ENCODE measurements at regions not wholly inside any gene's neighbourhood (a gene's known extent, or its start where the extent isn't known, plus 50 kb on each side); places are given as distances from the start of the nearest gene placed in this dataset.

DNA sequence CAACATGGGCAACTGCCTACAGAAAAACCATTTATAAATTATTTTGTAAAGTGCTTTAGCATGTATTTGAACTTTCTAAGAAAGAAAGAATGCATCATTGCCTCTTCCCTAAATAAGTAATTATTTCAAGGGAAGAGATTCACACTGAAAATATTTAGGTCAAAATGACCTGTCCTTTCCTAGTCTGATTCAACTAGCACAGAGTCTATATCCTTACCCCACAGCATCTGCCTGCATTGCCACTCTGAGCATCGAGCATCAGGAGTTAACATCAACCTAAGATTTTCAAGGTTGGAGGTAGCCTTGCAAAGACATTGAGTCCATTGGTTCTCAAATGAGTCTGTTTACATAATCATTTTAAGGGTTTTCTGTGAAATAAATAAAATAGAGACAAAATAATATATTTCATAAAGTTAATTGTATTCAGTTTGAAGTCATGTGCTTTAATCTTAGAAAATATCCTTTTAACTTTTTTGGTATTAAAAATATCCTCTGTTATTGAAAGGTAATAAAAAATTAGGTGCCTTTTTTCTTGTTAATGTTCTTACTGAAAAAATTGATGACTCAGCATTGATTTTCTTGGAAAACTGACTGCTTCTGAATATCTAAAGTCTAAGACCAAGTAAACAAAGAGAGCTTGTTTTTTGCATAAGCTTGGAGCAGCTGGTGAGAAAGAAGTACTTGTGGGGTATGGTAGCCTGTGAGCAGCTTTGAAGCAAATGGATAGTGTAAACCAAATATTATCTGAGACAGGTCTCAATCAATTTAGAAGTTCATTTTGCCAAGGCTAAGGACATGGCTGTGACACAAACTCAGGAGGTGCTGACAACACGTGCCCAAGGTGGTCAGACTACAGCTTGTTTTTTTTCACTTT is 269.0 kb upstream of the CLEC14A start:
- intact Hi-C loops (cut with micrococcal nuclease): no loop called here

- intact Hi-C loops (cut with micrococcal nuclease): no loop called here
Measured at GRCh38 chr14:38522724-38523123, 266.8 kb upstream of the CLEC14A start.

DNA sequence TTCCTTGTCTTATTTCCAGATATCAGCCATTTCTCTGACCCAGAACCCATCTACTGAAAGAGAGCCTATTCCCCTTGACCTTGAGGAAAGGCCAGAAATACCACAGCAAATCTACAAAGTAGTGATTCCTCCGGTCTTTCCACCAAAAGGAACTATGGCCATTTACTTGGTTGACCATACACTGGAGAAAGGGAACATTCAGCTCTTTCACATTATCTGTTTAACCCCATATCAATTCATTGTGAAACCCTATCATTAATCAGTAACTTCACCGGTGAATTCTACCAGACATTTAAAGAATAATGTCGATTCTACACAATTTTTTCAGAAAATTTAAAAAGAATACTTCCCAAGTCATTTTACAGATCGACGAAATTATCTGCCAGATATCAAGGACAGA is 265.7 kb upstream of the CLEC14A start:
- intact Hi-C loops (cut with micrococcal nuclease): no loop called here

- intact Hi-C loops (cut with micrococcal nuclease): no loop called here
Measured at GRCh38 chr14:38517426-38517825, 261.5 kb upstream of the CLEC14A start.

- intact Hi-C loops (cut with micrococcal nuclease): no loop called here
Measured at GRCh38 chr14:38512236-38512635, 256.3 kb upstream of the CLEC14A start.

DNA sequence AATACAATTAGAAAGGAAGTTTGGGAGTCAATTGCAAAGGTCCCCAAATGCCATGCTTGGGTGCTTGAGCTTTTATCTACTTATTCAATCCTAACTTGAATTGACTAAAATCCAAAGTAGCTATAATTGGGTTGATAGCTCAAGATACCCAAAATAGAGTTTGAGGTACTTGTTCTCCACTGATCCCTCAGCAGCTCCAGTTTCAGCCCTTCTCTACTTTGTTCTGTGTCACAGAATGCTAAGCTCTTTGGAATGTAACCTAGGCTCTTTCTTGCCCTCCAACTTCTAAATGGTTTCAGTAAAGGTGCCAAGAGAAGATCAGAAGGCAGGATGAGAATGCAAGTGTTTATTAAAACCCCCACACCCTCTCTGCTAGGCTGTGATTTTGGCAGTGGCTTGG is 251.4 kb upstream of the CLEC14A start:
- intact Hi-C loops (cut with micrococcal nuclease): no loop called here

DNA sequence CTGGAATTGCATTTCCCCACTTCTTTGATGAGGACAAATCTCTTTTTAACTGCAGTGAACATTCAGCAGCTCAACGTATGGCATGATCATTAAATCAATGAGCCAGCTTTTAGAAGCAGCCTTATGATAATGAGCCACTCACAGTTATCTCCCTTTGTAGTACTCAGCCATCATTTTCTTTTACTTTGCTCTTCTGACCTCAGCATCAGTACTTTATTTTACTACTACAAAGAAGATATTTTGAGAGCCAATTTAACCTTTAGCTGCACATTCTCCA is 250.0 kb upstream of the CLEC14A start:
- intact Hi-C loops (cut with micrococcal nuclease): no loop called here

DNA sequence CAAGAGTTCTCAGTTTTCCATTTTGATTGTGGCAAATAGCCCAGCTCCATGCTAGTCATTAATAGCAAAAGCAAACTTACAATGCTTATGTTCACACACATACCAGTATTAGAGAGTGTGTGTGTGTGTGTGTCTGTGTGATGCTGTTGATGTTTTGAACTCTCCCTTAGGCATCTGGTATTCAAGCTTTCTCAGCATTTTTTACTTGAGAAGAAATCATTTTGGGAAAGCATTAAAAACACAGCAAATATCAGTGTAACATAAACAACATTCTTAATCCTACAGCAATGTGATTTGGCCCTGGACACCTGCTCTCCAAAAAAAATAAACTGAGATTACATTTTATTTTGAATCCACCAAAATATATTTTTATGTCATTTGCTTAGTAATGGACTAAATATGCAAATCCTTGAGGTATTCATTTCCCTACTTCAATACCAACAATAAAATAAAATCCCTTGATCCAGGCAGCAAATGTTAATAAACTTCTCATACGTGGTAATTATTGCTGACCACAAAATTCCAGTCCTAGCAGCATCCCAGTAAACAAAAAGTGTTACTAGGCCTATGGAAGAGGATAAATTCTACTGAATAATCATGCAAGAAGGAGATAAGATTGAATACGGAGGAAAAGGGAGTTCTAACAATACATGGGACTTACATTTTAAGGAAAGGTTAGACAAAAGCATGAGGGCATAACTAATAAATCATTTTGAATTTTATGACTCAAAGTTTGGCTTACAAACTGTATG is 249.5 kb upstream of the CLEC14A start:
- intact Hi-C loops (cut with micrococcal nuclease): no loop called here

DNA sequence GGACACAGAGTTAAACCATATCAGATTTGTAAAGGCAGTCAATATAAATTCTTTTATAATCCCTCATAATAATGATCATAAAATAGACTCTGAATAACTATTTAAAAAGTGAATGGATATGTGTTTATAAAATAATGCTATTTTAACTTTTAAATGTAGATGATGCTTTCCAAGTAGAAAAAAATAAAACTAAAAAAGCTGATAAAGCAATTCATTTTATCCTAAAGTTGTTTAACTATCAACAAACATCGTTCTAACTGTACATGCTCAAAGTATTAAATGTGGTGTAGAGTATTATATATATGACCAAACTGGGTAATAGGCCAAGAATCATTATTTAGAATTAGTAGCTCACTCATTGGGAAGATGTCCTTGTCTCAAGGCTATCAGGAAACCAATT is 248.3 kb upstream of the CLEC14A start:
- intact Hi-C loops (cut with micrococcal nuclease): no loop called here

- intact Hi-C loops (cut with micrococcal nuclease): no loop called here
Measured at GRCh38 chr14:38502239-38502638, 246.3 kb upstream of the CLEC14A start.

DNA sequence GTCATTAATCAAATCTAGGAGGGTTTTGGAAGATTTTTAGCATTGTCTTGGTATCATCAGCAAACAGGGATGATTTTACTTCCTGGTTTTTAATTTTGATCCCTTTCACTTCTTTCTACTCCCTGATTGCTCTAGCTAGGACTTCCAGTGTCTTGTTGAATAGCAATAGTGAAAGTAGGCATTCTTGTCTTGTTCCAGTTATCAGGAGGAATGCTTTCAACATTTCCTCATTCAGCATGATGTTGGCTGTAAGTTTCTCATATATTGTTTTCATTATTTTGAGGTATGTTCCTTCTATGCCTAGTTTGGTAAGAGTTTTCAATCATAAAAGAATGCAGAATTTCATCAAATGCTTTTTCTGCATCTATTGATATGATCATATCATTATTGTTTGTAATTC is 244.2 kb upstream of the CLEC14A start:
- intact Hi-C loops (cut with micrococcal nuclease): no loop called here

DNA sequence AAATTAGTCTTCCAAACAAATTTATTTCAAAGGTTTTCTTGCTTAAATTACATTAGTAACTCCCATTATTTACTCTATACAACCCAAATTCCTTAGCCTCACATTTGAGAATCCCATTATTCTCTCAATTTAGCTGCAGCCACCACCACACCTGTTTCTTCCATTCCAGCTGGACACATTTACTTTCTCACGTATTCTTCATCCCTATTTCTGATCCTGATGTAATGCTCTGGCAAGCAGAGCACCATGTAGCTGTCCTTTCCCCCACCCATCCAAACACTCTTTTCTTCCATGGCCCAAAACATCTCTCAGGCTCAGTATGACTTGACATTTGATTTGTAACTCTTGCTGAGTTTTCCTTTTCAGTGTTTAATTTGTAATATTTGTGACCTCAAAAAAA is 240.2 kb upstream of the CLEC14A start:
- intact Hi-C loops (cut with micrococcal nuclease): no loop called here

DNA sequence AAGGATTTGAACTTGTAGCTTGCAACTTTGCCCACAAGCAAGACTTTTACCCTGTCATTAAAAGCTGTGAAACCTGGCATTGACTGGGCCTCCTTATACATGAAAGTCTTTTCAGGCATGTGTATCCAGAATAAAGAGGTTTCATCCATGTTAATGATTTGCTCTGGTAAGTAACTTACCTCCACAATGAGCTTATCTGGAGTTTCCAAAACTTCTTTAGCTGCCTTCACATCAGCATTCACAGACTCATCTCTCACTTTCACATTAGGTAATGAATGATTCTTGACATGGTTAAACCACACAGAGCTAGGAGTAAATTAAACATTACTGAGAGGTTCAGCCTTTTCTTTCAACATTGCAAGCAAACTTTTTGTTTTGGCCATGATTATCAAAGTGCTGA is 234.4 kb upstream of the CLEC14A start:
- intact Hi-C loops (cut with micrococcal nuclease): no loop called here

DNA sequence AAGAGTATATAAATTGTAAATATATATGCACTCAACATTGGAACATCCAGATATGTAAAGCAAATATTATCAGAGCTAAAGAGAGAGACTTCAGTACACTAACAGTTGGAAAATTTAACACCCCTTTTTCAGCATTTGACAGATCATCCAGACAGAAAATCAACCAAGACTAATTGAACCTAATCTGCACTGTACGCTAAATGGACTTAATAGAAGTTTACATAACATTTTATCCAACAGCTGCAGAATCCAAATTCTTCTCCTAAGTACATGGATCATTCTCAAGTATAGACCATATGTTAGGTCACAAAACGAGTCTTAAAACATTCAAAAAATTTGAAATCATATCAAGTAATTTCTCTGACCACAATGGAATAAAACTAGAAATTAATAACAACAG is 229.1 kb upstream of the CLEC14A start:
- intact Hi-C loops (cut with micrococcal nuclease): no loop called here

DNA sequence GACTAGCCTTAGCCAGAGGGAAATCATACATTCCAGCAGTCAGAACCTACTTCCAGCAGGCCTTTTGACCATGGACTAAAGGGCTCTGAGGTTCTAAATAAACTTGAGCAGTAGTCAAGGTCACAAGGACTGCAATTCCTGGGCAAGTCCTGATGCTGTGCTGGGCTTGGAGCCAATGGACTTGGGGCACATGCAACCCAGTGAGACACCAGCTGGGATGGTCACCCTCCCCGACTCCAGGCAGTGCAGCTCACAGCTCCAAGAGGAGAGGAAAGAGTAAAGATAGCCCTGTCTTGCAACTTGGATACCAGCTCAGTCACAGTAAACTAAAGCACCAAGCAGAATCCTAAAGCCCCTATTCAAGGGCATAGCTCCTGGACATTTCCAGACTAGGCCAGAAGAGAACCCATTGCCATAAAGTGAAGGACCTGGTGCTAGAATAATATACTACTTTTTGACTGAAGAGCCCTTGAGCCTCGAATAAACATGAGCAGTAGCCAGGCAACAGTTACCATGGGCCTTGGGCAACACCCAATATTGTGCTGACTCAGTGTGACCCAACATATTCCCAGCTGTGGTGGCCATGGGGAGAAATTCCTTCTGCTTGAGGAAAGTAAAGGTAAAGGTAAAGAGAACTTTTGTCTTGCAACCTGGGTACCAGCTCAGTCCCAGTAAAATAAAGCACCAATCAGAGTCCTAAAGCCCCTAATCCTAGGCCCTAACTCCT is 226.2 kb upstream of the CLEC14A start:
- intact Hi-C loops (cut with micrococcal nuclease): no loop called here

DNA sequence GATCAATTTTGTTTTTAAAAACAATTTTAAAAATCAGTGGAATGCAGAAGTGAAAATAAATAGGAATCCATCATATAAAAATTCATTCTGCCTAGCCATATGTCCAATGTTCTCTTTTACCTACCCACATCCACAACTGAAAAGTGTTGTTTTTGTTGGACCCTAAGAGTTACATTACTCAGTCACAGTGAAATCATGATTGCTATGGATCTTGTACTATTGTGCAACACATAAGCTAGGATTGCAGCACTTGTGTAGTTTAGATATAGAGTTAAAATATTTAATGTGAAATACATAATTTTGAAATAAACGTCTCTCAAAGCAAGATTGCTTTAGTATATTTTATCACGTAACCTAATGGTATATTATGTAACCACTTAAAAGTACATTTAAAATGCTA is 213.3 kb upstream of the CLEC14A start:
- intact Hi-C loops (cut with micrococcal nuclease): no loop called here

- intact Hi-C loops (cut with micrococcal nuclease): no loop called here
Measured at GRCh38 chr14:38442208-38442607, 186.3 kb upstream of the CLEC14A start.

- intact Hi-C loops (cut with micrococcal nuclease): no loop called here
Measured at GRCh38 chr14:38432186-38432585, 176.3 kb upstream of the CLEC14A start.

DNA sequence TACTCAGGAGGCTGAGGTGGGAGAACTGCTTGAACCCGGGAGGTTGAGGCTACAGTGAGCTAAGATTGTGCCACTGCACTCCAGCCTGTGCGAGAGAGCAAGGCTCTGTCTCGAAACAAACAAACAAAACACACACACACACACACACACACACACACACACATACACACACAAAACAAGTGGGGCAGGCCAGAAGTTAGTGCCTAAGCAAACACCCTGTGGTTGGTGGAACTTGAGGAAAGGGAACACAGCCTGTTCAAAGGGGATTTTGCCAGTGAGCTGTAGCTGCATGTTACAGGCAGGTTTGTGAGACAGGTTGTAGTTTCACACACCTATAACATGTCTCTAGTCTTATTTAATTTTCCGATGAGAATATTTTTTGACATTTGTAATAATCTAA is 175.3 kb upstream of the CLEC14A start:
- intact Hi-C loops (cut with micrococcal nuclease): no loop called here

DNA sequence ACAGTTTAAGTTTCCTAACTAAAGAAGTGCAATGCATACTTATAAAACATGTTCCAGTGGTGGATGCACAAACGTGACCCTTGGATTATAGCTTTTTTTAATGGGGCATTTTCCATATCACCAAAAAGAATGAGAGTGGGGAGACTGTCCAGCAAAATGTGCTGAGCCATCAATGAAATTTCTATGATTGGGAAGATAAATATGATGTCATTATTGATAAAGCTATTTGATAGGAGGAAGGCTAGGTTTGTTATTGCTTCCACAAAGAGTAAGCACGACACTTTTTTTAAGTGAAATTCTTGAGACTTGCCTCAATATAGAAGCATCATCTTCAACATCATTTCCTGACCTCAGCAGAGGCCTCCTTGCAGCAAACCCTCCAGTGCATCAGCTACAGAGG is 174.6 kb upstream of the CLEC14A start:
- intact Hi-C loops (cut with micrococcal nuclease): no loop called here

DNA sequence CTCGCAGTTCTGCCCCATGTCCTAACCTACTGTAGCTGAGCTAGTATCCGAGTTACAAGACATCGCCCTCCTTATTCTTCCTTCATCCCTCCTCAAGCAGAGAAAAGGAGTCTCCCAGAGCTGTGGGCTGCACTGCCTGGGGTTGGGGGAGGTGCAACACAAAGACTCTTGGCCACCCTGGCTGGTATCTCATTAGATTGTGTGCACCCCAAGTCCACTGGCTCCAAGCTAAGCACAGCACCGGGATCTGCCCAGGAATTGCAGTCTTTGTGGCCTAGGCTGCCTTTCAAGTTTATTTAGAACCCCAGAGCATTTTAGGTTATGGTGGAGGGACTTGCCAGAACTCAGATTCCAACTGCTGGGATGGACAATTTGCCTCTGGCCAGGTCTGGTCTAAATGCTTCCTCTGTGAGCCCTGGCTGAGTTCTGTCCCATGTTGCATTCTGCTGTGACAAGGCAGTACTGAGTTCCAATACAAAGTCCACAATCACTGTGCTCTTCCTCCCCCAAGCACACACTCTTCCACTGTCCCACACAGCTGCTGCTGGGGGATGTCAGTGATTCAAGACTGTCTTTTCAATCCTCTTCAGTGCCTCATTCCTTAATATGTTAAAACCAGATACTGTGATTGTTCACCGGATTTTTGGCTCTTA is 169.6 kb upstream of the CLEC14A start:
- intact Hi-C loops (cut with micrococcal nuclease): no loop called here

GRCh38 chr14:38420048-38420447 is 164.2 kb upstream of the CLEC14A start:
- intact Hi-C loops (cut with micrococcal nuclease): no loop called here

Measured in T-helper 2 cell treated with Interferon-gamma antibody and Interleukin-4, amounts not matched to agents 100 ng/mL and 5 ng/mL, for 36 hours (primary cell).